Stimulated activated CD8-positive, alpha-beta memory T cell treated with anti-CD3 and anti-CD28 coated beads, Interleukin-15, amount 100 ng/mL, for 1 hour (primary cell): ENCODE measurements at regions not wholly inside any gene's neighbourhood (a gene's known extent, or its start where the extent isn't known, plus 50 kb on each side); places are given as distances from the start of the nearest gene placed in this dataset.
"Not testable (repeated sequence)": the region's sequence is repeated elsewhere in the genome, so short reads cannot be mapped to it uniquely, and the experiment has no call there.

Experiments used
- DNase-seq: peaks from one replicate; pipeline ENCODE4 v3.0.0-alpha.2; 2020; ENCODE audit warnings: low read depth

- DNase-seq: no peak
Observed at GRCh38 chr4:38482696-38483095, 181.3 kb upstream of the KLF3 start.

- DNase-seq: not testable (repeated sequence)
Observed at GRCh38 chr4:38483628-38484027, 180.4 kb upstream of the KLF3 start.

GRCh38 chr4:38489011-38489861 is 174.8 kb upstream of the KLF3 start:
- DNase-seq: no peak

GRCh38 chr4:38489924-38490639 is 173.9 kb upstream of the KLF3 start:
- DNase-seq: no peak

- DNase-seq: no peak
Observed at GRCh38 chr4:38490753-38491446, 173.1 kb upstream of the KLF3 start.

- DNase-seq: no peak
Observed at GRCh38 chr4:38491854-38492478, 172.0 kb upstream of the KLF3 start.

GRCh38 chr4:38493066-38493465 is 170.9 kb upstream of the KLF3 start:
- DNase-seq: no peak

GRCh38 chr4:38495446-38495845 is 168.6 kb upstream of the KLF3 start:
- no peak for DNase-seq

- DNase-seq: no peak
Observed at GRCh38 chr4:38497121-38497520, 166.9 kb upstream of the KLF3 start.

GRCh38 chr4:38499101-38499500 is 164.9 kb upstream of the KLF3 start:
- no peak for DNase-seq

GRCh38 chr4:38500433-38500832 is 163.6 kb upstream of the KLF3 start:
- DNase-seq: no peak

GRCh38 chr4:38501698-38502097 is 162.3 kb upstream of the KLF3 start:
- DNase-seq: no peak

GRCh38 chr4:38503689-38504395 is 160.2 kb upstream of the KLF3 start:
- no peak for DNase-seq

GRCh38 chr4:38504396-38504715 is 159.6 kb upstream of the KLF3 start:
- DNase-seq: no peak

GRCh38 chr4:38509551-38509950 is 154.4 kb upstream of the KLF3 start:
- DNase-seq: no peak

GRCh38 chr4:38510201-38510600 is 153.8 kb upstream of the KLF3 start:
- DNase-seq: no peak

- no peak for DNase-seq
Observed at GRCh38 chr4:38511702-38512101, 152.3 kb upstream of the KLF3 start.

GRCh38 chr4:38512840-38513239 is 151.2 kb upstream of the KLF3 start:
- no peak for DNase-seq

GRCh38 chr4:38514465-38515146 is 149.4 kb upstream of the KLF3 start:
- DNase-seq: no peak

GRCh38 chr4:38516190-38516589 is 147.8 kb upstream of the KLF3 start:
- DNase-seq: no peak

GRCh38 chr4:38519666-38520065 is 144.3 kb upstream of the KLF3 start:
- DNase-seq: no peak
